ENCODE measurements at regions not wholly inside any gene's neighbourhood (a gene's known extent, or its start where the extent isn't known, plus 50 kb on each side); places are given as distances from the start of the nearest gene placed in this dataset.

GRCh38 chr18:6659963-6660725, 69.4 kb upstream of the ARHGAP28 start:
- DNase-seq: peak; percentile 77

- DNase-seq: no peak
These were observed 67.7 kb upstream of the ARHGAP28 start for GRCh38 chr18:6661692-6662415.

GRCh38 chr18:6666012-6666685, 63.4 kb upstream of the ARHGAP28 start:
- DNase-seq: no peak

- DNase-seq: no peak
These were observed 60.7 kb upstream of the ARHGAP28 start for GRCh38 chr18:6668836-6669235.

- DNase-seq: no peak
These were observed 56.7 kb upstream of the ARHGAP28 start for GRCh38 chr18:6672821-6673308.

DNA sequence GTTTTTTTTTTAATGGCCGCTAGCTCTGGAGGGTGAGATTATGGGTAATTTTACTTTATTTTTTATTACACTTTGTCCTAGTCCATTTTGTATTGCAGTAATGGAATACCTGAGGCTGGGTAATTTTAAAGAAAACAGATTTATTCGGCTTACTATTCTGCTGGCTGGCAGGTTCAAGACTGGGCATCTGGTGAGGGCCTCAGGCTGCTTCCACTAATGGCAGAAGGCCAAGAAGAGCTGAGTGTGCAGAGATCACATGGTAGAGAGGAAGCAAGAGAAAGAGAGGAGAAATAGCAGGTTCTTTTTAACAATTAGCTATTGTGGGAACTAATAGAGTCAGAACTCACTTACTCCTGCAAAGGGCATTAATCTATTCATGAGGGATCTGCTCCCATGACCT, 52.4 kb upstream of the ARHGAP28 start:
- DNase-seq: no peak

- DNase-seq: no peak
These were observed 50.3 kb upstream of the ARHGAP28 start for GRCh38 chr18:6679201-6679600.
